Activated CD4-positive, alpha-beta T cell treated with anti-CD3 and anti-CD28 coated beads, Interleukin-10, Interleukin-2, amounts not matched to agents 100 ng/mL and 50 ng/mL, durations not matched to agents 16 hours and 8 hours (primary cell): ENCODE measurements at regions not wholly inside any gene's neighbourhood (a gene's known extent, or its start where the extent isn't known, plus 50 kb on each side); places are given as distances from the start of the nearest gene placed in this dataset.

ENCODE experiments used
- DNase-seq: peaks from one replicate; pipeline ENCODE4 v3.0.0-alpha.2; 2020

DNA sequence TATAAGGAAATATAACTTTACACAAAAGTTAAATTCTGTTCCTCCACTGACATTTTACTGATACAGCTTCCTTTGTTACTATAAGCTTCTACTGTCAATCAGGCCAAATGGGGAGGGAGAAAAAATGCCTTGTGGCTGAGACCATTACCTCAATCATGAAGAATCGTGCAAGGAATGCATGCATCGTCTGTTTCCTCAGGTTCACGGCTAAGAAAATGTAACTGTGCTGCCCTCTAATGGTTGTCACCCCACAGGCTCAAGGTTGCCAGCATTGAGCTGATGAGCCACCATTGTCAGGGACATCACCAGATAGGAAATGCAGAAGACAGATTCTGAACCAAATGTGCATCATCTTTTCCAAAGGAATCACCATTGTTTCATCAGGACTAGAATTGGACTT is 426.9 kb downstream of the CDH2 start:
- peak; percentile 2 for DNase-seq

DNA sequence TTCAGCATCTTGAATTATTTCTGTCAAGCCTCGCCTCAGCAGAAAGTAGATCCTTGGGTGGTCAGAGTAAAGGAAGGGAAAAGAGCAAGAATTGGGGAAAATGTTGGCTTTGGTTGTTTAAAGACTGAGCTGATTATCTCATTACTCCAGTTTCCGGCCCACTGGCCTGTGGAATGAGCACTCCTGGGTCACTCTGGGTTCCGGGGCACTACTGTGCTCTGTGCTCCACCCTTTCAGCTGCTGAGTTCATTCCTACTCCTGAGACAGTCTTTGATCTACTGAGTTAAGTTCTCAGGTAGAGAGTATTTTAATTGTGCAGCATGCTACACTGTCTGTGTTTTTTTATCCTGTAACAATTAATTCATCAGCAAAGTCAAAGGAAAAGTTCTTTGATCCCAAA is 427.7 kb downstream of the CDH2 start:
- DNase-seq = no peak

DNA sequence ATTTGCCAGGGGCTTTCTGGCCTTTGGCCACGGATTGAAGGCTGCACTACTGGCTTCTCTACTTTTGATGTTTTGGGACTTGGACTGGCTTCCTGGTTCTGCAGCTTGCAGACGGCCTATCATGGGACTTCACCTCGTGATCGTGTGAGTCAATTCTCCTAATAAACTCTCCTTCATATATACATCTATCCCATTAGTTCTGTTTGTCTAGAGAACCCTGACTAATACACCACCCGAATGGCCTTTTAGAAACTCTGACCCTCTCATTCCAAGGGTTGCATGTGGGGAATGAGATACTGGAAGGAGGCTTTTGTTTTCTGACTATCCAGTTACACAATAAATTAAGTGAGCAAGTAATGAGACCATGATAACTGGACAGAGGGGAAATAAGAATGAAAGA is 430.7 kb downstream of the CDH2 start:
- no peak for DNase-seq

DNA sequence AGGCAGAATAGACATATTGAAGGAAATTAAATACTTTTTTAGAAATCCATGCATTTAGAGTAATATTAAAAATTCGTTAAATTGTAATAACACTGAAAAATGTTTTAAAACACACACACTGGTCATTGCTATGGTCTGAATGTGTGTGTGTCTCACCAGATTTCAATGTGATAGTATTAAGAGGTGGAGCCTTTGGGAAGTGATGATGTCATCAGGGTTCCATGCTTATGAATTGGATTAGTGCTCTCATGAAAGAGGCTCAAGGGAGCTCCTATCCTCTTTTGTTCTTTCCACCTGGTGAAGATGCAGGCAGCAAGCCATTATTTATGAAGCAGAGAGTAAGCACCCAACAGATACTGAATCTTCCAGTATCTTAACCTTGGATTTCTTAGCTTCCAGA is 441.8 kb downstream of the CDH2 start:
- no peak for DNase-seq

DNA sequence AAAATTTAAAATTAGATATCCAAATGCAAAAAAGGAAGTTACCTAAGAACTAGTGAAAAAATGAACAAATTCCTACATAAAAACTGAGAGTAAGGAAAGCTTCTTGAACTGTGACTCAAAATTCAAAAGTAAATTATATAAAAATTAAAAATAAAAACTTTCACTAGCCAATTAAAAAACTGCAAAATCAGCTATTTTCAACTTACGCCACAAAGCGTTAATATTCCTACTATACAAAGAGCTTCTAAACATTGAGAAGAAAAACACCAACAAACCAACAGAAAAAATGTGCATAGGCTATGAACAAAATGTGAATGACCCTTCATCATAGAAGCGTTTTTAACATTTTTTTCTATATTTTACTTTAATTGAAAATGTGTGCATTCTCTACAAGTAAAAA is 445.7 kb downstream of the CDH2 start:
- DNase-seq = no peak

DNA sequence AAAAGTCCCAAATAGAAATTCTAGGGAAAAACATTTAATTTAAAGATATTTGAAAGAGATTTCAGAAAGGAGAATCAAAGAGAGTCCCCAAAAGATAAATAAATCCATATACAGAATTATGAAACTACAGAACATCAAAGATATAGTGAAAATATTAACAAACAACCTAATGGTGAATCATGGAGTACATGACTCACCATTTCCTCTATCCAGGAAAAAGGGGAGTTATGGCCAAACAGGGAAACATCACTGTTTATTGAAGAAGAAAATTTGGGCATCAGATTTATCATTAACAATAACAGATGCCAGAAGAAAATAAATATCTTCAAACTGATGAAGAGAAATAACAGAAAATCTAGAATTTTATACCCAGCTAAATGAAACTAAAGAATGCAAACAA is 448.3 kb downstream of the CDH2 start:
- DNase-seq = no peak

DNA sequence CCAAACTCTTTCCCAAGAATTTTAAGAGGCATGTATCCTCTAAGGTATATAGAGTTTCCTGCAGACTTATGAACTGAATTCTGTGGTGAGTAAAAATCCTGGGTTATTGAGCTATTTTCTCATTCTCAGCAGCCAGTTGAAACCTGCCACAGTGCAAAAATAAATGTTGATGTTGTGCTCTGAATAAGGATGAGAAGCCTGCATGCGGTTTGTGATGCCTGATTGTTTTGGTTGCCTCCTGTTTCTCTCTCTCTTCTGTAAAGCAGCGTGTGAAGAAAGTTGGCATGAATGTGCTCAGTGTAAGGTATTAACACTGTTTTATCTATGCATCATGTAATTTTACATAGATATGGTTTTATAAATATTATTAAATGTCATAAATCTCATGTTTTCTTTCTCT is 452.6 kb downstream of the CDH2 start:
- no peak for DNase-seq

DNA sequence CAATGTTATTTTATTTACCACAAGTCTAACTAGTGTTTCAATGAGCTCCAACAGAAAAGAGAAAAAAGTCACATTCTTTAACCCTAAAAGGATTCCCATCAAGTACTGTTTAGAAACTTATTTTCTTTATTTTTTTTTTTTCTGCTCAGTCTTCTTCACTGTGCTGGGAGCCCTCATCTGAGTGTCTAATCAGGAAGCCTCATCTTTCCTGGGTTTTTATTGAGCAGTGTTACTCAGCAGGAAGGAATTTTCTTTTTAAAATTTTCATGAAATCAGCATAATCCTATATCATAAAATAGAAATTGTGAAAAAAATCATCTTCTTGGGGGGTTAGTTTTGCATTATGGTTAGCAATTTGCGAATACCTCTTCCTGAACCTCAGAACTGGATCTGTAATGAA is 453.8 kb downstream of the CDH2 start:
- DNase-seq = no peak

DNA sequence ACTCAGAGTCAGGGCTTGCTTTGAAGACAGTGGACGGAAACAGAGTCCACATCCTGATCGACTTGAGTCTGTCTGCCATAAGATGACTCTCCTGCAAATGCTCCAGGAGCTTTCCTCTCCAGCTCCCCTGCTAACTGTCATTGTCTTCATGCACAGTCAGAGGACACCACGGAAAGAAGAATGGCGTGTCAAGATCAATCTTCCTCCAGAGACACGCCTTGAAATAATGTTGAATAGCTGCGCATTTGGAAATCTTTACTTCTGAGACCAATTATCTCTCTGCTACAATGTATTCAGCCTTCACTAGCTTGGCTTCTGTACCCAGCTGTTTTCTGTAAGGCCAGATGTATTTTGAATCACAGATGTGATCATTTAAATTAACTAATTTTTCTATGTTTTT is 457.2 kb downstream of the CDH2 start:
- DNase-seq = no peak

DNA sequence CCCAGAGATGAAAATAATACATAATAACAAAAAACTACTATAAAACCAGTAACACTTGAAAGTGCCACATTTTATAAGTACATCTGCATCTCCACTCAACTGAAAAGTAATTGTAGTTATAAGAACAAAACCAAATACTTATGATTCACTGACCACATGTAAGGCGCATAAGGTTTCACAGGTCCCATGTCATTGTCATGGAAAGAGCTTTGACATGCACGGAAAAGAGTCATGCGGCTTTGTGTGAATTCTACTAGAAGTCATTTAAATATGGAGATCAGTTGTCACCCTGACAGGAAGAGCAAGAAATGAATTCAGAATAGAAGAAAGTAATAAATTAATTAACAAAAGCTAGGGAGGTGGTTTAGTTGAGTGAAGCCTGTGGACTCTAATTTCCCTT is 459.1 kb downstream of the CDH2 start:
- peak; percentile 2 for DNase-seq

DNA sequence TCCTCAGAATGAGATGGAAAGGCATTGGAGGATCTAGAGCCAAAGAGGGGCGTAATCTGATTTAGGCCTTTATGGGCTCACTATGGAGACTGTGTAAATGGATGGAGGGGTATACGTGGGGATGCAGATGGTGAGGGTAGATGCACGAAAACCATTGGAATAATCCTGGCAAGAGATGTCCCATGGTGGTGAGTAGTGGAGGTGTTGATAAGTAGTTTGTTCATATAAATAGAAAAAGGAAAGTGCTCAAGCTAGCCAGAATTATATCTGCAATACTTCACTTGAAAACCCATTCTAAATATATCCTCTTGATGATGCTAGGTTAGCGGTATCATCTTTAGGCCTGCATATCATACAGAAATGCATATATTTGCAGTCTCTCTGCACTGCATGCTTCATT is 459.7 kb downstream of the CDH2 start:
- DNase-seq = no peak

DNA sequence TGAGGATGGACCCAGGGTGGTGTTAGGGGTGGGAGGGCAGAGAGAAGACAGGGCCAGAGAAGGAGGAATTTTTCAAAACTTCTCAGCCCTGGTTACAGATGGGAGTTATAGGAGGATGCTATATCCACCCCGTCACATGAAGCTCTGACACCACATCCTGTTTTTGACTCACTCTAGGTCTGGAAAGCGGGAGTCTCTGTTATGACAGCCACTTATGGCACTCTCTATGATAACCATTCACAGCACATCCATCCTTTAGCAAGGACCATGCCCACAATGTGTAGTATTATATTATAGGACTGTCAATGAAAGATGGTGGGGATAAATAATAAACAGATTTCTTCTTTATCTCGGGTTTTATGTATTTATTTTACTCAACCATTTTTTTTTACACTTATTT is 461.2 kb downstream of the CDH2 start:
- DNase-seq = no peak

DNA sequence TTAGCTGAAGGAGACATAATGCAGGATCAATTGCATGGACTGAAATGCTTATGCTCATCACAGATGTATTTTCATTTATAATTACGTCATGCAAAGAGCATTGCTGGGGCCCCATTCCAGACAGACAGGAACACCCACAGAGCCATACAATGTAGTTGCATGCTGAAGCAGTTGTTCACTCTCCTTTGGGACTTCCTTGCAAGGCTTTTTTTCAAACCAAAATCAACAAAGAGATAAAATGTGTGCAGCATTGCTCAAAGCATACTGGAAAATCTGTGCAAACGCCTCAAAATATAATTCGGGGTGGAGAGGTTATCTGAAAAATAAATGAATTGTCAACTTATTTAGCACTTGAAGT is 463.2 kb downstream of the CDH2 start:
- DNase-seq = no peak

DNA sequence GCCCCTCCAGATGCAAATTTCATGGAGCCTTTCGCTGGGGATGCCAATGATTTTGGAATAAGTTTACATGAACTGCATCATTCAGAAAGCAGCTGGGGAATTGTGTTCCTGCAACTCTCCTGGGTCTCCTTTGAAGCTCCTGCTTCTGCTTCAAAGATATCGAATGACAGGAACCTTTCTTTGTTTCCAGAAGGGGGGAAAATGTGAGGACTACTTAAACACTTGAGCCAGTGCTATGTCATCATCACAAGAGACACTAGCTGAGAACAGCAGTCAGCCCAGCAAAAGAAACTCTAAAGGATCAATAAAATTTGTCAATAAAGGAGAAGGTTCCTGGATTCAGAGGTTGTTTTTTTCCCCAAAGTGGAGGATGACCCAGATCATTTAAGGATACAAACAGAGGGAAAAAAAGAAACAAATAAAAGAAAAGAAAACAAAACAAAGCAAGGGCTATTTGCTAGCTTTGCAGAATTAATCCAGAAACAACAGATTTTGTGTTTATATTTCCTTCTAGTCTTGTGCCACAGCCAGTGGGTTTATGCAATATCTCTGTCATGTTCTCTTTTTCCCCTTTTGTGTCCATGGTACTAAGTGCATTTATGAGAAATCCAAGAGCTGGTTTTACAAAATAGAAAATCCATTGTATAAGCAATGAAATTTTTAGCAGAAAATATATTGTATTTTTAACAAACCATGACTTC is 463.7 kb downstream of the CDH2 start:
- no peak for DNase-seq

DNA sequence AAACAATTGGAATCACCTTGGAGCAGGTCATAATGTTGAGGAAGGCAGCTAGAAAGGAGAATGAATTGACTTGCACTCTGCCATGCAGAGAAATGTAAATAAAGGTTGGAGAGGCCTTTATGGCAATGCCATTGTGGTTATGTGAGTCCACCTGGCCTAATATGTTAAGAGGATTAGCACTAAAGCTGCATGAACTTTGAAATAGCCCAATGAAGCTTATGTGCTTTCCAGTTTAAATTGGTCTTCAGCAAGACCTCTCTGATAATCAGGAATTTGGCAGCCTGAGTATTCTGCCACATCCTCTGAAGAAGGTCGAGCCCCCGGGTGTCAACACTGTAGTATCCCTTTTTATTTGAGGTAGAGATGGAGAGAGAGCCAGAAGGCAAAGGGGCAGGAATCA is 464.9 kb downstream of the CDH2 start:
- DNase-seq = no peak

DNA sequence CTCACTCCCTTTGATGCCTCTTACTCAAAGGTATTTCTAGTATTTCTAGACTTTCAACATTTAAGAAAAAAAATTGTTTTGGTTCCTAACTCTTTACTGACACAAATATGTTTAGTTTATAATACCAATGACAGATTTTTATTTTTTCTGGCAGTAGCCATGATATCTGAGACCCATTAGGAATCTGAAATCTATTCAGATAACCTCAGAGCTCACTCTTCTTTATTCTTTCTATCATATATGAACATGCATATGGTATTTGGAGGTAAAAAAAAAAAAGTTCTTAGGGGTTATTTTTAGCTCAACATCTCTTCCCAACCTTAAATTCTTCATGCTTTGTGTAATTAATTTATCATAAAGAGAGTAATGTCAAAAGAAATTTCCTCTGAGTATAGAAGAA is 465.5 kb downstream of the CDH2 start:
- no peak for DNase-seq

DNA sequence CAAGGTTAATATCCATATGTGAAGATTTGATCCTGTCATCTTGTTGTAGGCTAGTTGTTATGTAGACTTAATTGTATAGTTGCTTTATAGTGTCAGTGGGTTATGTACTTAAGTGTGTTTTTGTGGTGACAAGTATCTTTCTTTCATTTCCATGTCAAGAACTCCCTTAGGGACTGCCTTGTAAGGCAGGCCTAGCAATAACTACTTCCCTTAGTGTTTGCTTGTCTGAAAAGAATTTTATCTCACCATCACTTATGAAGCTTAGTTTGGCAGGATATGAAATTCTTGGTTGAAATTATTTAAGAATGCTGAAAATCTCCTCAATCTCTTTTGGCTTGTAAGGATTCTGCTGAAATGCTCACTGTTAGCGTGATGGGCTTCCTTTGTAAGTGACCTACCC is 467.6 kb downstream of the CDH2 start:
- DNase-seq = no peak

DNA sequence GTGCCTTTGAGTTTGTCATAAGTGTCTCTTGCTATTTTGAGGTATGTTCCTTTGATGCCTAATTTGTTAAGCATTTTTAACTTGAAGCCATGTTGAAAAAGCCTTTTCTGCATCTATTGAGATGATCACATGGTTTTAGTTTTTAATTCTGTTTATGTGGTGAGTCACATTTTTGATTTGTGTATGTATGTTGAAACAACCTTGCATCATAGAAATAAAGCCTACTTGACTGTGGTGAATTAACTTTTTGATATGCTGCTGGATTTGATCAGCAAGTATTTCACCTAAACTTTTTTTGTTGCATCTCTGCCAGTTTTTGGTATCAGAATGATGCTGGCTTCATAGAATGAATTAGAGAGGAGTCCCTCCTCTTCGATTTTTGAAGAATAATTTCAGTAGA is 469.7 kb downstream of the CDH2 start:
- DNase-seq = no peak

DNA sequence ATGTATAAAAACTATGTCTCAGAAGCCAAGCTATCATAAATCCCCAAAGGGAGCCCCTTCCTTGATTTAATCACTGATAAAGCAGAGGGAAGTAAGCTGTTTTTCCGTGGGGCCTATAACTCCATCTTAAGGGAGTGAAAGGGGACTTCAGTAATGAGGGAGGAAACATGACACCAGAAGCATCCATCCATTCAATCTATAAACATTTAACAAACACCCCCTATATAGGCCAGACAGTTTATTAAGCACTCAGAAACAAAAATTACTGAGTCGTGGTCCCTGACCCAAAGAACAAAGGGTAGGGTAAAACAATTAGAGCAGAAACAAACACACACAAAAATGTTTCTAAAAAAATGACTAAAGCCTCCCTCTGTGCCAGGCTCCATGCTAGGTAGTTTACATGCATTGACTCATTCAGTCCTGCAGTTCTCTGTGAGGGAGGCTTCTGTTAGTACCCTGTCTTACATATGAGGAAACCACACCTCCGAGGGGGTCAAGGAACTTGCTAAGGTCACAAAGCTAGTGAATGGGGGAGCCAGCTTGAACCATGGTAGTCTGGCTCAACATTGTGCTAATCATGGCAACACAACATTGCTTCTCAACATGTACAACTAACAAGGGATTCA is 472.1 kb downstream of the CDH2 start:
- no peak for DNase-seq

DNA sequence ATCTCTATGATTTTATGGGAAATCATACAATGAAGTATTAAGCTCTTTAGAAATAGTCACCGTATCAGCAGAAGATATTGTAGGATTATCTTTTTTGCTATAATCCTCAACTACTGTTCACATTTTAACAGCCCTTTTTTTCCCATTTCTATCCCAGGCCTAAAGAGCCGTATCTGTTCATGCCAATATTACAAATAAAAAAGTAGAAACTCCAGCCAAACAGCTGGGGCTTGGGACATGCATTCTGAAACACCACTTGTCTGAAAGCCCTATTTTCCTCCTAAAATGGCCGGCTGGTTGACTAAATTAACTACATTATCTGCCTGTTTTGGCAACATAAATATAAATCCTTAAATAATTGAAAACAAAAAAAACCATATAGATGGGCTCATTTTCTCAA is 477.8 kb downstream of the CDH2 start:
- no peak for DNase-seq

DNA sequence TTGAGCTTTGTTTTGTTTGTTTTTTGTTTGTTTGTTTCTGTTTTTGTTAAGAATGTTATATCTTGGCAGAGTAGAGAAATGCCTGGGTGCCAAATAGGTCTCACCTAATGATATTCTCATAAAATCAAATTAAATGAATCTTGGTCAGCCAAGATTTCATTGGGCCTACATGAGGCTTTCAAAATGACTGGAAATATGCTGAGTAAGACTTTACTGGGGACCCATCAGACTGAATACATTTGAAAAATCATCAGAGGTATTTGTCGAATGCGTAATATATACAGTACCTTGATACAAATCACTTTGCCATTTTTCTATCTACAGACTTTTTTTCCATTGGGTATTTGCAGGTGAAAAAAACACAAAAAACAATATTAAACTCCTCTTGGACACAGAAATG is 480.8 kb downstream of the CDH2 start:
- no peak for DNase-seq

DNA sequence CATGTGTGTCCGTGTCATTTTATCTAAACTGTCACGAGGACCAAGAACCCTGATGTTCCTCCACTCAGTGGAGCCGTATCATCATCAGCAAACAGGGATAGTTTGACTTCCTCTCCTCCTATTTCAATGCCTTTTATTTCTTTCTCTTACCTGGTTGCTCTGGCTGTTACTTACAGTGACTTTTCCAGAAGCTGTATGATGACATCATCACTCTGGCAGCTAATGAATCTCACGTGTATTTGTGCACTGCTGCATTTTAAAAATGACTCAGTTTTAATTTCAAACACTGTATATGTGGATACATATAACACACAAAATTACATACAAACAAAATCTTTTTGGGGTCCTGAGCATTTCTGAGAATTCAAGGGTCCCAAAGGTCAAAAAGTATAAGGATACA is 481.4 kb downstream of the CDH2 start:
- DNase-seq = no peak

DNA sequence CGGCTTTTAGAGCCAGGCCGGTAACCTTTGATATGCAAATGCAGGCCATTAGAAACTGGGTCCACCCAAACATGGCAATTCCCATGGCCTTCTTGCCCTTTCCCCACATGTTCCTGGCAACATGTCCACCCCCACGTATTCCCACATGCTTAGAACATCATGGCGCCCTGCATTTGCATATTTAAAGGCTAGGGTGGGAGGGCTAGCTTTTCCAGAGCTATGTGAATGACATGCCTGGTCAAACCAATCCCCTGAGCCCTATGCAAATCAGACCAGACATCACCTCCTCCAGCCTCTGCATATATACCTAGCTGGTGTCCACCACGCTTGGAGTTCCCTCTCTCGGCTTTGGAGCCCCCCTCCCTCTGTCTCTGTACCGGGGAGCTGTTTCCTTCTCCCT is 481.9 kb downstream of the CDH2 start:
- DNase-seq = no peak

DNA sequence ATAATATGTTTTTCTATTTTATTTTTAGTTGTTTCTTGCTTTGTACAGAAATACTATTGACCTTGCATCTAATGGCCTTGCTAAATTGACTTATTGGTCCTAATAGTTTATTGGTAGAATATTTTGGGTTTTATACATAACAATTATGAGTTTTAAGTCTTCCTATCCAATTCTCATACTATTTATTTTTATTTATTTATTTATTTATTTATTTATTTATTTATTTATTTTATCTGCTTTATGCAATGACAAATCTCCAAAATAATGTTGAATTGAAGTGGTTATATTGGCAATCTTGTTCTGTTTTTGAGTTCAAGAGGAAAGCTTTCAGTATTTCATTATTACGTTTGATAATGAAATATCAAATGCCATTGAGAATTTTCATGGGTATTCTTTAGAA is 488.3 kb downstream of the CDH2 start:
- DNase-seq = no peak

DNA sequence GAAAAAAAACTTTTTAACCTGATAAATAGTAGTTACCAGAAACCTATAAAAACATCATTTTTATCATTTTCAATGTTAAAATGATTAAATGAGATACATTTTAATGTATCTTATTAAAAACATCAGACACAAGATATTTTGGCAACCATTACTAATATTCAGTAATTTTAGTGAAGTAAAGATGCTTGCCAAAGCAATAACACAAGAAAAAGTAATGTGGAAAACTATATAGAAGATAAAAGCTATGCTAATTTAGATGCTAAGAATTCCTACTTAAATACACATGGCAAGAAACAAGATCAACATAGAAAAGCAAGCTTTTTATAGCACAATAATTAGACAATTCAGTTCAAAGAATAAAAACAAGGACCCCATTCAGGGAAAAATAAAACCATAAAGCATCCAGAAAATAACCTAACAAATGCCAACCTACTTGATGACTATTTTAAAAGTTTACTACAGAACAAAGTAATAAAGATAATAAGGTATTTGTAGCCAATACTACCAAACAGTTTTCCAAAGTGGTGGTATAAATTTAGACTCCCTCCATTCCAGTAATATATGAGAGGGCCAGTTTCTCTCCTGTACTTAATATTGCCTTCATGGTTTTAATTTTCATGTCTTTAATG is 489.5 kb downstream of the CDH2 start:
- DNase-seq = no peak
